ENCODE measurements at regions not wholly inside any gene's neighbourhood (a gene's known extent, or its start where the extent isn't known, plus 50 kb on each side); places are given as distances from the start of the nearest gene placed in this dataset.

- Histone ChIP-seq H4K91ac (ENCODE audit: insufficient read depth, low read depth, low read length) (no peak overlapping the region), H3K9me1 (ENCODE audit: insufficient read depth, low read length) (peaks cover 2% of the 10 kb centered on the region; the same call in 1 of the 2 replicates), H2BK120ac (ENCODE audit: low read depth, low read length) (no peak overlapping the region), H3K23ac (ENCODE audit: low read depth, low read length) (no peak overlapping the region; the same call in 1 of the 2 replicates), H2BK15ac (ENCODE audit: low read depth, low read length) (no peak overlapping the region), H3K4me2 (ENCODE audit: low read depth, low read length) (no peak overlapping the region), H3K4me3 (ENCODE audit: insufficient read depth, low read depth, low read length) (no peak overlapping the region), H3K27ac (ENCODE audit: insufficient read depth, low read length) (no peak overlapping the region), H3K9ac (ENCODE audit: low read depth, low read length) (no peak overlapping the region), H2AFZ (replicated peaks; ENCODE audit: low read length, poor library complexity) (no peak overlapping the region), H4K8ac (ENCODE audit: low read depth in 2 of 2, low read length in 2 of 2) (no peak overlapping the region), H3K79me1 (ENCODE audit: low read depth in 1 of 2, low read length in 2 of 2) (no peaks in the 10 kb centered on the region), H4K20me1 (ENCODE audit: insufficient read depth, low read length) (no peaks in the 10 kb centered on the region), H3K27me3 (ENCODE audit: control insufficient read depth, insufficient read depth, low read length) (no peaks in the 10 kb centered on the region), H3K14ac (replicated peaks; ENCODE audit: low read depth, low read length) (no peak overlapping the region), H3K18ac (ENCODE audit: low read depth, low read length) (no peak overlapping the region), H3K4ac (ENCODE audit: low read depth, low read length) (no peak overlapping the region), H2BK5ac (ENCODE audit: low read depth, low read length, poor library complexity, severe bottlenecking) (no peak overlapping the region), H3K9me3 (ENCODE audit: control insufficient read depth, insufficient read depth, low read length) (no peaks in the 10 kb centered on the region), H2AK5ac (ENCODE audit: low read depth, low read length) (no peak overlapping the region), H3K56ac (ENCODE audit: extremely low read depth, insufficient read depth, low read length) (no peak overlapping the region), H2AK9ac (replicated peaks; ENCODE audit: low read depth, low read length, poor library complexity) (no peak overlapping the region), H2BK20ac (ENCODE audit: low read depth, low read length) (no peak overlapping the region), H4K5ac (ENCODE audit: low read depth, low read length) (no peak overlapping the region), H3K4me1 (ENCODE audit: control insufficient read depth, insufficient read depth, low read length) (no peaks in the 10 kb centered on the region), H3K36me3 (ENCODE audit: control insufficient read depth, insufficient read depth, low read length) (no peaks in the 10 kb centered on the region)
- intact Hi-C loops (cut with micrococcal nuclease): no loop called here
- POLR2A ChIA-PET (ENCODE audit: unreplicated experiment): no interaction called here
- BruUV-seq (replicated peaks): no TSS peak
- ATAC-seq (ENCODE audit: low read depth) (no peak), DNase-seq (no peak)
- dilution Hi-C loops (cut with HindIII; ENCODE audit: low sequenced_read_pairs, unreplicated experiment): no loop called here
- no CpG with 5 or more reads among the region's 1 CpG for WGBS, 2 experiments (ENCODE audit: extremely low coverage in 2 of 2, insufficient read length in 1 of 2)
- no peak for TF ChIP-seq ELK1 (IDR thresholded peaks at IDR 0.05; ENCODE audit: borderline replicate concordance, low read depth, low read length)
- TF ChIP-seq MAZ (IDR thresholded peaks at IDR 0.05; ENCODE audit: borderline replicate concordance, low read depth, low read length): no peak
- TF ChIP-seq MXI1 (IDR thresholded peaks at IDR 0.05; ENCODE audit: borderline replicate concordance, low read depth, low read length): no peak
- TF ChIP-seq NFE2L2 (IDR thresholded peaks at IDR 0.05; ENCODE audit: low read depth, low read length): no peak
- TF ChIP-seq SMC3 (IDR thresholded peaks at IDR 0.05; ENCODE audit: low read depth, low read length): no peak
- no peak for TF ChIP-seq POLR2A (IDR thresholded peaks at IDR 0.05; ENCODE audit: low read depth, low read length)
- no peak for TF ChIP-seq RAD21 (IDR thresholded peaks at IDR 0.05; ENCODE audit: low read length)
- in situ Hi-C loops (cut with MboI; ENCODE audit: low sequenced_read_pairs): loop anchor here (10.0 kb wide), 1 partner anchor 127 kb away; the partner anchor contains the start of gene SCG2
- CTCF ChIA-PET: no interaction called here
Observed at GRCh38 chr2:223477318-223477717, 124.8 kb downstream of the SCG2 start.

Data from IMR-90 (cell line).